Sigmoid colon (tissue), 6 donors: ENCODE measurements at regions not wholly inside any gene's neighbourhood (a gene's known extent, or its start where the extent isn't known, plus 50 kb on each side); places are given as distances from the start of the nearest gene placed in this dataset.
"Not testable (repeated sequence)": the region's sequence is repeated elsewhere in the genome, so short reads cannot be mapped to it uniquely, and the experiment has no call there.

Experiments
- DNase-seq: peaks from one replicate; pipeline ENCODE4 v3.0.0-alpha.2; 2019
- H3K27ac ChIP-seq, 4 donors: fragments of 200-600 bp; sonication (generic); one replicate each; pipeline ENCODE4 v1.5.1; 2016 to 2019; ENCODE audit warnings: mild to moderate bottlenecking in 1 of 4
- H3K27me3 ChIP-seq, 3 donors: fragments of 200-600 bp; sonication (generic); one replicate each; pipeline ENCODE4 v1.5.1; 2019; ENCODE audit warnings: mild to moderate bottlenecking in 1 of 3
- H3K36me3 ChIP-seq, 4 donors: fragments of 200-600 bp; sonication (generic); one replicate each; pipeline ENCODE4 v1.5.1; 2016 to 2019
- H3K4me1 ChIP-seq, 4 donors: fragments of 200-600 bp; sonication (generic); one replicate each; pipeline ENCODE4 v1.5.1; 2017 to 2019
- H3K4me3 ChIP-seq, 4 donors: fragments of 200-600 bp; sonication (generic); one replicate each; pipeline ENCODE4 v1.5.1; 2017 to 2019; ENCODE audit warnings: mild to moderate bottlenecking in 2 of 4, moderate library complexity in 1 of 4
- H3K9me3 ChIP-seq, 4 donors: fragments of 200-600 bp in 3 of 4; sonication (generic) in 3 of 4; one replicate each; pipeline versions ENCODE4 v1.5.1 to v1.6.1; 2013 to 2019
- CTCF ChIP-seq, 4 experiments: fragments of 450-650 bp in 3 of 4; fragments of 200-600 bp in 1 of 4; IDR thresholded peaks; one replicate each; pipeline ENCODE4 v1.5.1; 2016 to 2019; ENCODE audit warnings: antibody characterized with exemption in 4 of 4, mild to moderate bottlenecking in 3 of 4, moderate library complexity in 2 of 4
- EP300 ChIP-seq, 4 donors: sonication (generic); formaldehyde crosslinking; IDR thresholded peaks; one replicate each; pipeline ENCODE4 v1.6.1; 2017; ENCODE audit warnings: antibody characterized with exemption in 4 of 4
- POLR2A ChIP-seq, 2 donors: fragments of 450-650 bp; IDR thresholded peaks; one replicate each; pipeline ENCODE4 v1.6.1; 2016; ENCODE audit warnings: antibody characterized with exemption in 2 of 2, mild to moderate bottlenecking in 2 of 2, moderate library complexity in 2 of 2
- POLR2AphosphoS5 ChIP-seq, 4 donors: sonication (generic); formaldehyde crosslinking; IDR thresholded peaks; one replicate each; pipeline ENCODE4 v1.6.1; 2017; ENCODE audit warnings: antibody characterized with exemption in 4 of 4
- WGBS, 2 donors: extraction: QIAGEN DNeasy Blood & Tissue Kit; methylation state at CpG; one replicate each; pipeline ENCODE4 v1.1.7; 2013; 5-methylcytosine and 5-hydroxymethylcytosine counted together
- intact Hi-C: fragments of 100-400 bp; cut with DNase I; formaldehyde crosslinking; loops from one replicate; pipeline ENCODE4 v1.15.1; 2023
- donor health status: healthy with polysubstance abuse.
- donor health status: healthy.

GRCh38 chr1:55868026-55868425 is 652.9 kb upstream of the USP24 start:
- intact Hi-C loops = no loop called here
- Histone ChIP-seq H3K27ac (no peak overlapping the region), H3K4me1 (peaks cover 0 to 21% (median 19%) of the 10 kb centered on the region in 4 donors), H3K36me3 (no peaks in the 10 kb centered on the region), H3K4me3 (no peak overlapping the region), H3K9me3 (no peaks in the 10 kb centered on the region), H3K27me3 (no peaks in the 10 kb centered on the region)
- TF ChIP-seq EP300 (IDR thresholded peaks at IDR 0.05) = no peak
- TF ChIP-seq POLR2AphosphoS5 (IDR thresholded peaks at IDR 0.05) = no peak
- no peak for TF ChIP-seq POLR2A (IDR thresholded peaks at IDR 0.05)
- TF ChIP-seq CTCF (IDR thresholded peaks at IDR 0.05) = no peak
- WGBS, 2 donors = 68 to 75% methylated on average over 2 of the region's 2 CpGs
- DNase-seq = no peak

- no peak for TF ChIP-seq EP300 (IDR thresholded peaks at IDR 0.05)
- no peak for TF ChIP-seq POLR2A (IDR thresholded peaks at IDR 0.05)
- TF ChIP-seq POLR2AphosphoS5 (IDR thresholded peaks at IDR 0.05) = no peak
- no peak for TF ChIP-seq CTCF (IDR thresholded peaks at IDR 0.05)
- intact Hi-C loops = no loop called here
- Histone ChIP-seq H3K4me3 (no peak overlapping the region), H3K9me3 (no peaks in the 10 kb centered on the region), H3K27me3 (no peaks in the 10 kb centered on the region), H3K27ac (no peak overlapping the region), H3K36me3 (no peaks in the 10 kb centered on the region), H3K4me1 (peaks cover 0 to 21% (median 19%) of the 10 kb centered on the region in 4 donors)
- 84 to 90% methylated on average over 3 of the region's 3 CpGs for WGBS, 2 donors
- no peak for DNase-seq
These were observed 652.2 kb upstream of the USP24 start for GRCh38 chr1:55867304-55867843.

GRCh38 chr1:55865778-55866177 is 650.6 kb upstream of the USP24 start:
- H3K27ac ChIP-seq, H3K27me3 ChIP-seq, H3K9me3 ChIP-seq, intact Hi-C loops, DNase-seq, H3K36me3 ChIP-seq, H3K4me3 ChIP-seq: not testable (repeated sequence)
- WGBS, 2 donors = 91 to 94% methylated on average over 7 of the region's 7 CpGs
- H3K4me1 ChIP-seq = peaks cover 0 to 20% (median 18%) of the 10 kb centered on the region in 4 donors

- 92% methylated on average over 2 of the region's 2 CpGs for WGBS, 2 donors
- intact Hi-C loops = no loop called here
These were observed 649.1 kb upstream of the USP24 start for GRCh38 chr1:55864251-55864650.

GRCh38 chr1:55861676-55862340 is 646.6 kb upstream of the USP24 start:
- no peak for DNase-seq
- H3K4me1 ChIP-seq = no peaks in the 10 kb centered on the region
- no peak overlapping the region for H3K27ac ChIP-seq
- no peaks in the 10 kb centered on the region for H3K9me3 ChIP-seq
- TF ChIP-seq EP300 (IDR thresholded peaks at IDR 0.05) (no peak), CTCF (IDR thresholded peaks at IDR 0.05) (no peak), POLR2A (IDR thresholded peaks at IDR 0.05) (no peak), POLR2AphosphoS5 (IDR thresholded peaks at IDR 0.05) (no peak)
- intact Hi-C loops = no loop called here
- 84 to 85% methylated on average over 3 of the region's 3 CpGs for WGBS, 2 donors
- no peak overlapping the region for H3K4me3 ChIP-seq
- H3K36me3 ChIP-seq = no peaks in the 10 kb centered on the region
- no peaks in the 10 kb centered on the region for H3K27me3 ChIP-seq

More at GRCh38 chr1:55864251-55864650, 649.1 kb upstream of the USP24 start:
- DNase-seq = no peak
- Histone ChIP-seq H3K36me3 (no peaks in the 10 kb centered on the region), H3K27ac (no peak overlapping the region), H3K4me1 (peaks cover 0 to 5% (median 4%) of the 10 kb centered on the region in 4 donors), H3K4me3 (no peak overlapping the region), H3K9me3 (no peaks in the 10 kb centered on the region), H3K27me3 (no peaks in the 10 kb centered on the region)
- TF ChIP-seq EP300 (IDR thresholded peaks at IDR 0.05) (no peak), POLR2A (IDR thresholded peaks at IDR 0.05) (no peak), CTCF (IDR thresholded peaks at IDR 0.05) (no peak), POLR2AphosphoS5 (IDR thresholded peaks at IDR 0.05) (no peak)
